GM21381 (cell line): ENCODE measurements at regions not wholly inside any gene's neighbourhood (a gene's known extent, or its start where the extent isn't known, plus 50 kb on each side); places are given as distances from the start of the nearest gene placed in this dataset.
"Not testable (repeated sequence)": the region's sequence is repeated elsewhere in the genome, so short reads cannot be mapped to it uniquely, and the experiment has no call there.

Experiments used
- ATAC-seq: cut with Tn5 transposase; IDR thresholded peaks from one replicate; pipeline ENCODE4 v1.9.1; 2021; ENCODE audit warnings: mild to moderate bottlenecking, moderate library complexity; ENCODE audit not compliant: unreplicated experiment

- ATAC-seq: no peak
Measured at GRCh38 chr5:110812639-110813038, 73.8 kb downstream of the SLC25A46 start.

GRCh38 chr5:110815916-110816605 lies 77.3 kb downstream of the SLC25A46 start:
- ATAC-seq: no peak

- ATAC-seq: no peak
Measured at GRCh38 chr5:110817459-110817858, 78.7 kb downstream of the SLC25A46 start.

GRCh38 chr5:110823571-110823970 lies 84.8 kb downstream of the SLC25A46 start:
- no peak for ATAC-seq

- ATAC-seq: no peak
Measured at GRCh38 chr5:110824936-110825441, 86.2 kb downstream of the SLC25A46 start.

GRCh38 chr5:110832683-110833082 lies 93.9 kb downstream of the SLC25A46 start:
- no peak for ATAC-seq

- ATAC-seq: not testable (repeated sequence)
Measured at GRCh38 chr5:110834933-110835332, 96.1 kb downstream of the SLC25A46 start.

GRCh38 chr5:110836851-110837250 lies 98.0 kb downstream of the SLC25A46 start:
- no peak for ATAC-seq

- not testable (repeated sequence) for ATAC-seq
Measured at GRCh38 chr5:110838357-110838756, 99.5 kb downstream of the SLC25A46 start.

GRCh38 chr5:110838961-110839360 lies 100.2 kb downstream of the SLC25A46 start:
- ATAC-seq: no peak

- ATAC-seq: no peak
Measured at GRCh38 chr5:110840347-110840960, 101.6 kb downstream of the SLC25A46 start.

- no peak for ATAC-seq
Measured at GRCh38 chr5:110841137-110841536, 102.3 kb downstream of the SLC25A46 start.

GRCh38 chr5:110842948-110843347 lies 104.1 kb downstream of the SLC25A46 start:
- no peak for ATAC-seq

GRCh38 chr5:110844251-110844650 lies 105.4 kb downstream of the SLC25A46 start:
- ATAC-seq: no peak

GRCh38 chr5:110846398-110847001 lies 107.7 kb downstream of the SLC25A46 start:
- no peak for ATAC-seq

GRCh38 chr5:110851357-110851756 lies 112.5 kb downstream of the SLC25A46 start:
- no peak for ATAC-seq

GRCh38 chr5:110852053-110852452 lies 113.2 kb downstream of the SLC25A46 start:
- ATAC-seq: no peak

- no peak for ATAC-seq
Measured at GRCh38 chr5:110852541-110852940, 113.7 kb downstream of the SLC25A46 start.

- no peak for ATAC-seq
Measured at GRCh38 chr5:110853267-110853666, 114.5 kb downstream of the SLC25A46 start.

GRCh38 chr5:110854200-110854599 lies 115.4 kb downstream of the SLC25A46 start:
- ATAC-seq: no peak

- no peak for ATAC-seq
Measured at GRCh38 chr5:110855961-110856360, 117.2 kb downstream of the SLC25A46 start.
